HCT116 (cell line): ENCODE measurements at regions not wholly inside any gene's neighbourhood (a gene's known extent, or its start where the extent isn't known, plus 50 kb on each side); places are given as distances from the start of the nearest gene placed in this dataset.

Experiments used
- ATAC-seq: fragments of 200-7000 bp; cut with Tn5 transposase; 2 replicates; pipeline ENCODE4 v1.9.1; 2020; ENCODE audit warnings: mild to moderate bottlenecking, moderate library complexity
- BruUV-seq: library from RNA; stranded (reverse); fragments of 400-500 nt; replicated peaks from 2 replicates; lab custom pipeline; 2021; lab: Mats Ljungman, UMichigan
- CTCF ChIA-PET: fragments of 300-600 bp; sonication (Branson Sonifier 250); formaldehyde crosslinking; loops from one replicate; lab custom pipeline; 2021; ENCODE audit warnings: antibody characterized with exemption; lab: Charles Lee
- POLR2A ChIA-PET: fragments of 300-600, 350-600 bp; sonication (Branson Sonifier 250); formaldehyde crosslinking; loops from one replicate; lab custom pipeline; 2021; ENCODE audit warnings: antibody characterized with exemption; lab: Charles Lee
- RAD21 ChIA-PET, 2 experiments: fragments of 300-600 bp; sonication (Branson Sonifier 250); formaldehyde crosslinking; loops; one replicate each; lab custom pipeline; 2023; ENCODE audit warnings: low total read pairs in 2 of 2; ENCODE audit not compliant: uncharacterized antibody in 2 of 2, unreplicated experiment in 2 of 2, low non-redundant PET in 1 of 2; lab: Charles Lee
- DNase-seq: peaks from one replicate; pipeline ENCODE4 v3.0.0-alpha.2; 2010; ENCODE audit warnings: low read depth, low spot score
- H2AFZ ChIP-seq: fragments of 200-600 bp; shearing (Covaris generic), sonication (generic); 2 replicates; pipeline ENCODE4 v1.6.1; 2017; ENCODE audit warnings: low read depth, mixed run types, mixed read lengths, antibody characterized with exemption, low read length; ENCODE audit not compliant: poor library complexity, severe bottlenecking
- H3K27ac ChIP-seq: 2 replicates; pipeline ENCODE4 v1.5.1; 2012; ENCODE audit warnings: low read depth, low read length
- H3K27me3 ChIP-seq: fragments of 200-600 bp; sonication (generic); 2 replicates; pipeline ENCODE4 v1.6.1; 2016; ENCODE audit warnings: mixed run types, low read length, mixed read lengths; ENCODE audit not compliant: insufficient read depth
- H3K36me3 ChIP-seq, 2 experiments: fragments of 200-500 bp in 1 of 2; fragments of 200-600 bp in 1 of 2; sonication (Bioruptor generic) in 1 of 2; sonication (generic) in 1 of 2; 2 replicates each; pipeline versions ENCODE4 v1.5.1 to v1.6.1; 2014 to 2016; ENCODE audit warnings: low read length in 2 of 2, inconsistent platforms in 1 of 2, mixed read lengths in 1 of 2, mixed run types in 1 of 2; ENCODE audit not compliant: insufficient read depth in 2 of 2, control insufficient read depth in 1 of 2
- H3K4me1 ChIP-seq, 2 experiments: fragments of 200-600 bp in 1 of 2; sonication (generic) in 1 of 2; 2 replicates each; pipeline versions ENCODE4 v1.5.1 to v1.6.1; 2012 to 2017; ENCODE audit warnings: low read length in 2 of 2, inconsistent platforms in 1 of 2, mild to moderate bottlenecking in 1 of 2, mixed read lengths in 1 of 2, mixed run types in 1 of 2, moderate library complexity in 1 of 2; ENCODE audit not compliant: insufficient read depth in 2 of 2, control insufficient read depth in 1 of 2
- H3K4me2 ChIP-seq: fragments of 200-600 bp; sonication (generic); 2 replicates; pipeline ENCODE4 v1.6.1; 2017; ENCODE audit warnings: mixed run types, low read length, mixed read lengths
- H3K4me3 ChIP-seq, 2 experiments: fragments of 200-600 bp in 1 of 2; sonication (generic) in 1 of 2; replicated peaks in 1 of 2; 2 replicates each; pipeline ENCODE4 v1.5.1; 2011 to 2016; ENCODE audit warnings: low read length in 2 of 2, control low read depth in 1 of 2, low read depth in 1 of 2, mild to moderate bottlenecking in 1 of 2, mixed read lengths in 1 of 2, mixed run types in 1 of 2
- H3K79me2 ChIP-seq: fragments of 200-600 bp; sonication (generic); 2 replicates; pipeline ENCODE4 v1.6.1; 2017; ENCODE audit warnings: mild to moderate bottlenecking, mixed run types, low read length, moderate library complexity, mixed read lengths; ENCODE audit not compliant: insufficient read depth
- H3K9ac ChIP-seq: fragments of 200-600 bp; sonication (generic); 2 replicates; pipeline ENCODE4 v1.6.1; 2016; ENCODE audit warnings: low read length, mixed read lengths
- H3K9me2 ChIP-seq: fragments of 200-600 bp; sonication (generic), shearing (Covaris generic); 2 replicates; pipeline ENCODE4 v1.6.1; 2017; ENCODE audit warnings: mixed run types, mild to moderate bottlenecking, moderate library complexity; ENCODE audit not compliant: insufficient read depth
- H3K9me3 ChIP-seq, 2 experiments: fragments of 200-500 bp in 1 of 2; fragments of 200-600 bp in 1 of 2; sonication (Bioruptor generic) in 1 of 2; sonication (generic) in 1 of 2; 2 replicates each; pipeline ENCODE4 v1.6.1; 2014 to 2017; ENCODE audit warnings: low read length in 2 of 2, mixed read lengths in 2 of 2, inconsistent platforms in 1 of 2, low read depth in 1 of 2, mild to moderate bottlenecking in 1 of 2, mixed run types in 1 of 2, moderate library complexity in 1 of 2; ENCODE audit not compliant: control insufficient read depth in 1 of 2, insufficient read depth in 1 of 2
- H4K20me1 ChIP-seq: fragments of 200-600 bp; sonication (generic), shearing (Covaris generic); 2 replicates; pipeline ENCODE4 v1.6.1; 2017; ENCODE audit warnings: mixed run types, mild to moderate bottlenecking, moderate library complexity; ENCODE audit not compliant: insufficient read depth
- ELF1 ChIP-seq: IDR thresholded peaks from 2 replicates; pipeline ENCODE4 v1.6.1; 2012; ENCODE audit warnings: low read depth, borderline replicate concordance
- EZH2phosphoT487 ChIP-seq: fragments of 200-600 bp; IDR thresholded peaks from 2 replicates; pipeline ENCODE4 v1.6.1; 2018; ENCODE audit warnings: antibody characterized with exemption, borderline replicate concordance
- JUND ChIP-seq: IDR thresholded peaks from 2 replicates; pipeline ENCODE4 v1.6.1; 2012
- MAX ChIP-seq: IDR thresholded peaks from 2 replicates; pipeline ENCODE4 v1.6.1; 2012
- RAD21 ChIP-seq: IDR thresholded peaks from 2 replicates; pipeline ENCODE4 v1.6.1; 2012; ENCODE audit warnings: low read depth, mild to moderate bottlenecking
- SIN3A ChIP-seq: IDR thresholded peaks from 2 replicates; pipeline ENCODE4 v1.6.1; 2012; ENCODE audit warnings: low read depth
- TCF7L2 ChIP-seq: IDR thresholded peaks from 2 replicates; pipeline ENCODE4 v1.7.0; 2011; ENCODE audit warnings: borderline replicate concordance, inconsistent platforms; ENCODE audit not compliant: insufficient read depth, insufficient read length; ENCODE audit errors: extremely low read depth
- YY1 ChIP-seq: IDR thresholded peaks from 2 replicates; pipeline ENCODE4 v1.6.1; 2011; ENCODE audit warnings: low read length, low read depth, moderate library complexity, mild to moderate bottlenecking; ENCODE audit not compliant: insufficient replicate concordance; ENCODE audit errors: extremely low read depth
- ZBTB33 ChIP-seq: IDR thresholded peaks from 2 replicates; pipeline ENCODE4 v1.6.1; 2011; ENCODE audit warnings: mild to moderate bottlenecking, low read length, moderate library complexity; ENCODE audit not compliant: insufficient replicate concordance; ENCODE audit errors: extremely low read depth
- ZNF274 ChIP-seq: fragments of 200-500 bp; sonication (Bioruptor generic); IDR thresholded peaks from 2 replicates; pipeline ENCODE4 v1.6.1; 2014; ENCODE audit warnings: mild to moderate bottlenecking, low read depth, low read length, inconsistent platforms
- intact Hi-C: fragments of 100-400 bp; cut with micrococcal nuclease; formaldehyde crosslinking; loops from 2 replicates; pipeline ENCODE4 v1.10.0; 2022
- TF ChIP-seq, protein P1 (sequence below): IDR thresholded peaks from 2 replicates; pipeline ENCODE4 v1.6.1; 2012; ENCODE audit warnings: low read depth
- TF ChIP-seq, protein P2 (sequence below): IDR thresholded peaks from 2 replicates; pipeline ENCODE4 v1.6.1; 2012

GRCh38 chr6:54778731-54779130, 67.8 kb upstream of the FAM83B start:
- Histone ChIP-seq H3K9me3 (no peaks in the 10 kb centered on the region), H3K4me2 (no peak overlapping the region), H3K79me2 (no peaks in the 10 kb centered on the region), H2AFZ (no peak overlapping the region), H4K20me1 (no peaks in the 10 kb centered on the region), H3K9me2 (no peaks in the 10 kb centered on the region; the same call in 1 of the 2 replicates), H3K4me3 (no peak overlapping the region), H3K27me3 (no peaks in the 10 kb centered on the region), H3K9ac (no peak overlapping the region), H3K36me3 (no peaks in the 10 kb centered on the region), H3K4me1 (no peaks in the 10 kb centered on the region), H3K27ac (no peak overlapping the region)
- no TSS peak for BruUV-seq
- ATAC-seq (no peak), DNase-seq (no peak)
- intact Hi-C loops = no loop called here
- TF ChIP-seq TCF7L2 (no peak), ZBTB33 (no peak), MAX (no peak), ZNF274 (no peak), YY1 (no peak), EZH2phosphoT487 (no peak), SIN3A (no peak), ELF1 (no peak), RAD21 (no peak), JUND (no peak)
- TF ChIP-seq, protein P1, sequence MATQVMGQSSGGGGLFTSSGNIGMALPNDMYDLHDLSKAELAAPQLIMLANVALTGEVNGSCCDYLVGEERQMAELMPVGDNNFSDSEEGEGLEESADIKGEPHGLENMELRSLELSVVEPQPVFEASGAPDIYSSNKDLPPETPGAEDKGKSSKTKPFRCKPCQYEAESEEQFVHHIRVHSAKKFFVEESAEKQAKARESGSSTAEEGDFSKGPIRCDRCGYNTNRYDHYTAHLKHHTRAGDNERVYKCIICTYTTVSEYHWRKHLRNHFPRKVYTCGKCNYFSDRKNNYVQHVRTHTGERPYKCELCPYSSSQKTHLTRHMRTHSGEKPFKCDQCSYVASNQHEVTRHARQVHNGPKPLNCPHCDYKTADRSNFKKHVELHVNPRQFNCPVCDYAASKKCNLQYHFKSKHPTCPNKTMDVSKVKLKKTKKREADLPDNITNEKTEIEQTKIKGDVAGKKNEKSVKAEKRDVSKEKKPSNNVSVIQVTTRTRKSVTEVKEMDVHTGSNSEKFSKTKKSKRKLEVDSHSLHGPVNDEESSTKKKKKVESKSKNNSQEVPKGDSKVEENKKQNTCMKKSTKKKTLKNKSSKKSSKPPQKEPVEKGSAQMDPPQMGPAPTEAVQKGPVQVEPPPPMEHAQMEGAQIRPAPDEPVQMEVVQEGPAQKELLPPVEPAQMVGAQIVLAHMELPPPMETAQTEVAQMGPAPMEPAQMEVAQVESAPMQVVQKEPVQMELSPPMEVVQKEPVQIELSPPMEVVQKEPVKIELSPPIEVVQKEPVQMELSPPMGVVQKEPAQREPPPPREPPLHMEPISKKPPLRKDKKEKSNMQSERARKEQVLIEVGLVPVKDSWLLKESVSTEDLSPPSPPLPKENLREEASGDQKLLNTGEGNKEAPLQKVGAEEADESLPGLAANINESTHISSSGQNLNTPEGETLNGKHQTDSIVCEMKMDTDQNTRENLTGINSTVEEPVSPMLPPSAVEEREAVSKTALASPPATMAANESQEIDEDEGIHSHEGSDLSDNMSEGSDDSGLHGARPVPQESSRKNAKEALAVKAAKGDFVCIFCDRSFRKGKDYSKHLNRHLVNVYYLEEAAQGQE = no peak
- TF ChIP-seq, protein P2, sequence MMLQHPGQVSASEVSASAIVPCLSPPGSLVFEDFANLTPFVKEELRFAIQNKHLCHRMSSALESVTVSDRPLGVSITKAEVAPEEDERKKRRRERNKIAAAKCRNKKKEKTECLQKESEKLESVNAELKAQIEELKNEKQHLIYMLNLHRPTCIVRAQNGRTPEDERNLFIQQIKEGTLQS = no peak
- ChIA-PET CTCF (no interaction called here), POLR2A (no interaction called here), RAD21 (no interaction called here)
